ENCODE measurements at regions not wholly inside any gene's neighbourhood (a gene's known extent, or its start where the extent isn't known, plus 50 kb on each side); places are given as distances from the start of the nearest gene placed in this dataset.

GRCh38 chr17:14670861-14671260 lies 370.0 kb downstream of the HS3ST3B1 start:
- Histone ChIP-seq H3K4me1 (no peaks in the 10 kb centered on the region), H3K4me3 (replicated peaks in 1 of 3) (no peak overlapping the region), H3K9me3 (no peaks in the 10 kb centered on the region), H3K27ac (no peak overlapping the region), H3K36me3 (no peaks in the 10 kb centered on the region), H3K27me3 (no peaks in the 10 kb centered on the region)
- TF ChIP-seq CTCF (IDR thresholded peaks at IDR 0.05) (no peak), POLR2A (IDR thresholded peaks at IDR 0.05) (no peak)
- 86 to 95% methylated on average over 1 of the region's 1 CpG for WGBS, 2 donors
- intact Hi-C loops (cut with DNase I): no loop called here
- no peak for DNase-seq

GRCh38 chr17:14664511-14664910 lies 363.6 kb downstream of the HS3ST3B1 start:
- no peak for TF ChIP-seq POLR2A (IDR thresholded peaks at IDR 0.05)

GRCh38 chr17:14641117-14641516 lies 340.2 kb downstream of the HS3ST3B1 start:
- 76 to 83% methylated on average over 1 of the region's 1 CpG for WGBS, 2 donors
- no peak for TF ChIP-seq CTCF (IDR thresholded peaks at IDR 0.05)
- TF ChIP-seq POLR2A (IDR thresholded peaks at IDR 0.05): no peak
- intact Hi-C loops (cut with DNase I): no loop called here

More at GRCh38 chr17:14664511-14664910, 363.6 kb downstream of the HS3ST3B1 start:
- Histone ChIP-seq H3K4me3 (replicated peaks in 1 of 3) (no peak overlapping the region), H3K4me1 (no peaks in the 10 kb centered on the region), H3K27ac (no peak overlapping the region), H3K36me3 (no peaks in the 10 kb centered on the region), H3K9me3 (no peaks in the 10 kb centered on the region), H3K27me3 (no peaks in the 10 kb centered on the region)
- DNase-seq: no peak
- WGBS, 2 donors: 7 to 72% methylated on average over 4 of the region's 4 CpGs
- intact Hi-C loops (cut with DNase I): no loop called here

GRCh38 chr17:14637260-14637659 lies 336.4 kb downstream of the HS3ST3B1 start:
- WGBS, 2 donors: 95 to 98% methylated on average over 1 of the region's 1 CpG
- intact Hi-C loops (cut with DNase I): no loop called here
- no peaks in the 10 kb centered on the region for H3K9me3 ChIP-seq

More at GRCh38 chr17:14641117-14641516, 340.2 kb downstream of the HS3ST3B1 start:
- Histone ChIP-seq H3K27me3 (no peaks in the 10 kb centered on the region), H3K4me3 (replicated peaks in 1 of 3) (no peak overlapping the region), H3K4me1 (no peaks in the 10 kb centered on the region), H3K27ac (no peak overlapping the region), H3K36me3 (no peaks in the 10 kb centered on the region), H3K9me3 (no peaks in the 10 kb centered on the region)
- no peak for DNase-seq

GRCh38 chr17:14630621-14631020 lies 329.7 kb downstream of the HS3ST3B1 start:
- H3K9me3 ChIP-seq: no peaks in the 10 kb centered on the region
- no peak overlapping the region for H3K4me3 ChIP-seq (replicated peaks in 1 of 3)
- H3K27me3 ChIP-seq: no peaks in the 10 kb centered on the region
- no peak overlapping the region for H3K27ac ChIP-seq
- H3K4me1 ChIP-seq: no peaks in the 10 kb centered on the region
- 83 to 89% methylated on average over 4 of the region's 4 CpGs for WGBS, 2 donors
- no peak for TF ChIP-seq POLR2A (IDR thresholded peaks at IDR 0.05)
- TF ChIP-seq CTCF (IDR thresholded peaks at IDR 0.05): no peak
- no peak for DNase-seq
- no peaks in the 10 kb centered on the region for H3K36me3 ChIP-seq
- intact Hi-C loops (cut with DNase I): no loop called here

More at GRCh38 chr17:14637260-14637659, 336.4 kb downstream of the HS3ST3B1 start:
- Histone ChIP-seq H3K27me3 (no peaks in the 10 kb centered on the region), H3K36me3 (no peaks in the 10 kb centered on the region), H3K27ac (no peak overlapping the region), H3K4me3 (replicated peaks in 1 of 3) (no peak overlapping the region), H3K4me1 (no peaks in the 10 kb centered on the region)
- no peak for DNase-seq
- TF ChIP-seq POLR2A (IDR thresholded peaks at IDR 0.05): no peak
- no peak for TF ChIP-seq CTCF (IDR thresholded peaks at IDR 0.05)

GRCh38 chr17:14630046-14630445 lies 329.2 kb downstream of the HS3ST3B1 start:
- TF ChIP-seq CTCF (IDR thresholded peaks at IDR 0.05) (no peak), POLR2A (IDR thresholded peaks at IDR 0.05) (no peak)
- Histone ChIP-seq H3K4me1 (no peaks in the 10 kb centered on the region), H3K27ac (no peak overlapping the region), H3K9me3 (no peaks in the 10 kb centered on the region), H3K4me3 (replicated peaks in 1 of 3) (no peak overlapping the region), H3K36me3 (no peaks in the 10 kb centered on the region), H3K27me3 (no peaks in the 10 kb centered on the region)
- intact Hi-C loops (cut with DNase I): no loop called here
- no peak for DNase-seq
- WGBS, 2 donors: 73 to 75% methylated on average over 3 of the region's 3 CpGs
